Activated CD4-positive, alpha-beta T cell treated with anti-CD3 and anti-CD28 coated beads, Interleukin-10, Interleukin-2, amounts not matched to agents 100 ng/mL and 50 ng/mL, durations not matched to agents 16 hours and 8 hours (primary cell): ENCODE measurements at regions not wholly inside any gene's neighbourhood (a gene's known extent, or its start where the extent isn't known, plus 50 kb on each side); places are given as distances from the start of the nearest gene placed in this dataset.

Experiments
- DNase-seq: peaks from one replicate; pipeline ENCODE4 v3.0.0-alpha.2; 2020

GRCh38 chr2:121037480-121037879 is 247.5 kb downstream of the TFCP2L1 start:
- no peak for DNase-seq

- DNase-seq, result no peak
Measured at GRCh38 chr2:121038031-121038430, 247.0 kb downstream of the TFCP2L1 start.

- DNase-seq, result no peak
Measured at GRCh38 chr2:121038431-121038830, 246.6 kb downstream of the TFCP2L1 start.

GRCh38 chr2:121038891-121039616 is 245.9 kb downstream of the TFCP2L1 start:
- no peak for DNase-seq

- DNase-seq, result no peak
Measured at GRCh38 chr2:121039679-121040078, 245.3 kb downstream of the TFCP2L1 start.

- DNase-seq, result no peak
Measured at GRCh38 chr2:121041516-121041915, 243.5 kb downstream of the TFCP2L1 start.

DNA sequence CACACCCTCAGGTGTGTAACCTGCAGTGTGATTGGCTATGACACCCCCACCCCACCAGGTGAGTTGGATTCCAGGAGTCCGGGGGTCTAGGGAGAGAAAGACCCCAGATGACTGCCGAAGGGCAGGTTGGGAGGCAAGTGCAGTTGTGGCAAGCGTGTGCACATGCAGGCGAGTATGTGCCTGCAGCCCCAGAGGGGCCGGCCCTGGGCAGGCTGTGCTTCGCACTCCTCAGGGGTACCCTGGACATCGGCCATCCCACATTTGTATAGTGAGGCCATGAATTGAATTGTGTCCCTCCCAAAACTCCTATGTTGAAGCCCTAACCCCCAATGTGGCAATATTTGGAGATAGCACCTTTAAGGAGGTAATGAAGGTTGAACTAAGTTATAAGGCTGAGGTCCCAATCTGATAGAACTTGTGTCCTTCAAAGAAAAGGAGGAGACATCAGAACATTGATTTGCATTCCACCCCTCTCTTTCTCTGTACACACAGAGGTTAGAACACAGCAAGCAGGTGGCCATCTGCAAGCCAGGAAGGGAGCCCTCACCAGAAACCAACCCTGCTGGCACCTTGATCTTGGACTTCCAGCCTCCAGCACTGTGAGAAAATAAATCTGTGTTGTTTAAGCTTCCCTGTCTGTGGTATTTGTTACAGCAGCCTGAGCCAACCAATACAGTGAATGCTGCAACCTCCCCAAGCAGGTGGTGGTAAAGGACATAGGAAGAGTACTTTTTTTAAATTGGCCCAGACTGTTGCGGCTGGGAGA is 241.8 kb downstream of the TFCP2L1 start:
- no peak for DNase-seq

DNA sequence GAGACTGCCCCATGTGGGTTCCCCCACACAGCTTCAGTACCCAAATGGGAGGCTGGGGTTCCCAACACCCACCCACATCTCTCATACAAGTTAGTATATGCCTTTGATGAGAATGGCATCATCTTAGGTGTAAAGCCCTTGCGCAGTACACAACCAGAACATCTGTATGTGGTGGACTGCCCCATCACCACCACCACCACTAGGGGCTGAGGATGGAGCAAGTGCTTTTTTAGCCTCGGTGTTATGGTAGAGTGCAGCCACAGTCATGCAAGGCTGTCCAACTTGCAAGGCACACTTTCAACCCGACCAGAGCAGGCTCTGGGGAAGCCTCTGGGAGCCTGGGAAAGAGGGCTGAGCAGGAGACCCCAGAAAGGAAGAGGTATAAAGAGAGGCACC is 241.2 kb downstream of the TFCP2L1 start:
- no peak for DNase-seq

DNA sequence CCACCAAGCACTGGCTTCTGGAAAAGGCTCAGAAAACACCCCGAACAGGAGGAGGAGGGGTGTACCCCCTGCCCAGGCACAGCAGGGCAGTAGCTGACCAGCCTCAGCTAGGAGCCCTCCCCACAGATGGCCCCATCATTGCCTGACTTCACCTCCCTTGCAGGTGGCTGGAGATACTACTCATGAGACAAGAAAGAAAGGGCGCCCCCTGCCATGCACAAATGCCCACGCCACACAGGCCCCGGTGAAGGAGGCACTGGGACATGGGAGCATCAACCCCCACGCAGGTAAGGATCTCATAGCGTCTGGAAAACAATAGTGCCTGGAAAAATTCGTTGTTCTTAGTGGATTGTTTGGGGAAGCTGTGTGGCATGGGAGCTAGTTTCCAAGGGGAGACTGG is 240.6 kb downstream of the TFCP2L1 start:
- peak; percentile 9 for DNase-seq

GRCh38 chr2:121045245-121045644 is 239.8 kb downstream of the TFCP2L1 start:
- DNase-seq, result no peak

GRCh38 chr2:121046335-121046734 is 238.7 kb downstream of the TFCP2L1 start:
- DNase-seq, result no peak

- no peak for DNase-seq
Measured at GRCh38 chr2:121047383-121047782, 237.6 kb downstream of the TFCP2L1 start.

DNA sequence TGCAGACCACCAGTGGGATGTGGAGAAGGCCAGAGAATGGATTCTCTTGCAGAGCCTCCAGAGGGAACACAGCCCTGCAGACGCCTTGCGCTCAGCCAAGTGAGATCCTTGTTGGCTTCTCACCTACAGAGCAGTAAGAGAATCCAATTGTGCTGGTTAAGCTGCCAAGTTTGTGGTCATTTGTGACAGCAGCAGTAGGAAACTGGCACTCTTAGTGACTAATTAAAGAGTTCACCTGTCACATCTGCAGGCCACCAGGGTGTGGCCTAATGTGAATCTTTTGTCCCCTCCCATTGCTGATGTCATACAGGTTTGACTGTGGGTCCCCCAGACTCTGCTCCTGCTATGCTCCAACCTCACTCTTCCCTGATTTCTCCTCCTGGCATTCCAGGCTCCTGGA is 235.9 kb downstream of the TFCP2L1 start:
- no peak for DNase-seq

GRCh38 chr2:121049950-121050585 is 234.9 kb downstream of the TFCP2L1 start:
- no peak for DNase-seq

- DNase-seq, result no peak
Measured at GRCh38 chr2:121051311-121051710, 233.7 kb downstream of the TFCP2L1 start.

GRCh38 chr2:121052023-121052422 is 233.0 kb downstream of the TFCP2L1 start:
- DNase-seq, result no peak

DNA sequence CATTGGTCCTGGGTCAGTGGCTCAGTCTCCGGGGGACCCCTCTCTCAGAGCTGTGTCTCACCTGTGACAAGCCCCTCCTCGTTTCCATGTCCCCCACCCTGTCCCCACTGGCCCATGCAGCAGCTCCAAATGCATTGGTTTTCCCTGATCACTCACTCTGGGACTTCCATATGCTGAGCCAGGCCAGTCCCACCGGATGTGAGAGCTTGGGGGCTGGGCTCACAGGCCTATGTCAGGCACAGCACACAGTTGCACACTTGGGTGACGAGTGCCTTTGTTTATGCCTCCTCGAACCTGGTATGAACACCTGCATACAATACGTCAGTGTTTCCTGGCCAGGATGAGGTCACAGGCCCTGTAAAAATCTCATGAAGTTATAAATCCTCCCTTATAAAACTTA is 232.5 kb downstream of the TFCP2L1 start:
- no peak for DNase-seq

DNA sequence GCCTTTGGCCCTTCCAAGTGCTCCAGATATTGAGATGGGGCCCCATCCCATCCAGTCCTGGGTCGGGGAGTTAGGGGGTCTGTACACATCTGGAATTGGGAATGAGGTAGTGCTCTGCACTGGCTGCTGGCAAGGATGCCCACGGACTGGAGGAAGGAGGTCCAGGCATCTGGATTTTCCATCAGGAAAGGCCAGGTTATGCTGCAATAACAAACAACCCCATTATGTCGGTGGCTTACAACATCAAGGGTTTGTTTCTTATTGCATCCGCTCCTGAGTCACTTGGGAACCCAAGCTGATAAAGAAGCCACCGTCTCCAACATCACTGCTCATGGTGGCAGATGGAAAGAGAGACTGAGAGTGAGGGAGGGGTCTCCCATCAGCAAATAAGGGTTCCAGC is 229.9 kb downstream of the TFCP2L1 start:
- no peak for DNase-seq

GRCh38 chr2:121055501-121055900 is 229.5 kb downstream of the TFCP2L1 start:
- DNase-seq, result no peak

DNA sequence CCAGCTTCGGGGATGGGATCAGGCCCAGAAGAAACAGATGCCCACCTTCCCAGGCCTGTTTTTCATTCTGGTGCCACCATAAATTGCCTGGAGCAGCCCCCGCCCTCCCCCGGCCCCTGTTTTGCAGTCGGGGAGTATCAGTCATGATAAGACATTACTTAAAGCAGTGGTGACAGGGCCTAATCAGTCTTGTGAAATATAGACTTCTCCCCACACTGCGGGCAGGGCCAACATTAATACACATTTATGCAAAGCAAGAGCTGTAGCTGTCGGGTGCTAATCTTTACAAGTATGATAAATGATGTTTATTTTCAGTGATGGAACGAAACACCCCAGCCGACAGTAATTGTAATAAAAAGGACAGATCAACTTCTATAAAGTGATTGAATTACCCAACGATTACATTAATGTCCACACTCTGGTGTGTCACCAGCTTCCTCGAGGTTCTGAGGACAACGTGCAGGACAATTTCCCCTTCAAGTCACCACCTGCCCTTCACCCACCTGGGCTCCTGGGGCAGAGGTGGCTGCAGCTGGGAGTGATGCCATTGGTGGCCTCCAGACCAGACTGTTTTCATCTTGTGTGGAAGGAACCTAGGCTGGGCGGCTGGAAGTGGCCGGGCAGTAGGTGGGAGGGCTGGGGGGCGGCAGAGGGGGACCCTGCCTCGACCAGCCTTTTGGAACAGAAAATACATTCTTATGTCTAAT is 226.0 kb downstream of the TFCP2L1 start:
- DNase-seq, result no peak

DNA sequence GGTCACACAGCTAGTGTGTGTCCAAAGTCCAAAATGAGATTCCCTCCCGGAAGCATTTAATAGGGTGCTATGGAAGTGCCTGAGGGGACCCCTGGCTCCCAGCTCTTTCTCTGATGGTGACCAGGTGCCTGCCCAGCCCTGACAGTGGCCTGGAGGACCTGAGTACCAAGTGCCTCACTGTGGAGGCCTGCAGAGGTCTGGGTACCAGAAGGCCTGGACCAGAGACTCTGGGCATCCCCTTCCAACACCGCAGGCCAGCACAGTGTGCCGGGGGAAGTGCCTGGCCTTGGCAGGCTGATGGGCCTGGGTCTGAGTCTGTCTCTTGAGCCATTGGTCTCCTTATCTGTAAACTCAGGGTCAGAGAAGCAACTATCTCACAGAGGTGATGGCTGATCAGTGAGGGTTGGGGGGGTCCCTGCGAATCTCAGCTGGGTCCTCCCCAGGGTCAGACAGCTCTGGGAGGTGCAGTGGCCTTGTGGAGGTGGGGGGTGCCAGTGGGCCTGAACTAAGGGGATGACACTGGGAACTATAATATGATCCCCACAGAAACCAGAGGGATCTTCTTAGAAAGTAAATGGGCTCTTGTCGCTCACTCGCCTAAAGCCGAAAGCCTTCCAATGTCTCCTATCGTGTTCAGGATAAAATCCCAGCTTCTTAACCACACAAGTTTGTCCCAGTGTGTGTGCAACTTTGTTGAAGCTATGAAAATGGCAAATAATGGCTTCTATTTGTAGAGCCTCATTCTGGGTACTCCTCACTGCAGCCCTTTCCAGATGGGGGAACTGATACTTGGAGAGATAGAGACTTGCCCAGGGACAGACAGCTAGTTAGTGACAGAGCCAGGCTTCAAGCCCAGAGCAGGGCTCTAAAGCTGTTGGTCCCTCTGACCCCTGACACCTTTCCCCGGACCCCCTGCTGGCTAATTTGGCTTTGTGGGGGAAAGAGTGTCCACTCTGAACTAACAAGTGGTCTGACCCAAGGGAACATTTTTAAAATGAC is 225.1 kb downstream of the TFCP2L1 start:
- no peak for DNase-seq

DNA sequence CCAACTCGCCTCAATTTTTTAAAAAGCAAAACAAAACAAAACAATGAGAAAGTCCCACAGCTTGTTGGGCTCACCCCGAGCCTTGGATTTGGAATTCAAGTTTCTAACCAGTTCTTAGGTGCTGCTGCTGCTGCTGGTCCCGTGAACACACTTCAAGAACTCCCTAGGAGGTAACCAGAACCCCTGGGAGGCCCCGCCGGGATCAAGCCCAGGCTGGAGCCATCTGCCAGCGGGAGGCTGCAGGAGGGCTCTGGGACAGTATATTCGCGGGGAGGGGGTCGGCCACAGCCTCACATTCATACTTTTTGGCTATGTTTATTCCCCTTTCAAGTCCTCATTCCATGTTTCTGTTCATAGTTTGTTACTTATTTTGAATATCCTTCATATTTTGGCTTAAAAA is 223.4 kb downstream of the TFCP2L1 start:
- no peak for DNase-seq
